Stomach (tissue), 8 donors: ENCODE measurements at regions not wholly inside any gene's neighbourhood (a gene's known extent, or its start where the extent isn't known, plus 50 kb on each side); places are given as distances from the start of the nearest gene placed in this dataset.

Source experiments
- DNase-seq, 2 donors: peaks; one replicate each; pipeline versions ENCODE4 v3.0.0 to v3.0.0-alpha.2; 2013 to 2019
- H3K27ac ChIP-seq, 5 donors: fragments of 200-600 bp in 4 of 5; sonication (generic) in 4 of 5; one replicate each; pipeline ENCODE4 v1.5.1; 2013 to 2019; ENCODE audit warnings: mild to moderate bottlenecking in 1 of 5, moderate library complexity in 1 of 5
- H3K27me3 ChIP-seq, 3 donors: fragments of 200-600 bp; sonication (generic); one replicate each; pipeline ENCODE4 v1.5.1; 2017 to 2019; ENCODE audit warnings: mixed run types in 1 of 3
- H3K36me3 ChIP-seq, 4 donors: fragments of 200-600 bp; sonication (generic); 1 replicate in 3 of 4; 2 replicates in 1 of 4; pipeline ENCODE4 v1.5.1; 2016 to 2019
- H3K4me1 ChIP-seq, 4 donors: fragments of 200-600 bp; sonication (generic); one replicate each; pipeline ENCODE4 v1.5.1; 2016 to 2019
- H3K4me3 ChIP-seq, 4 donors: fragments of 200-600 bp; sonication (generic) in 3 of 4; one replicate each; pipeline ENCODE4 v1.5.1; 2016 to 2019; ENCODE audit warnings: mild to moderate bottlenecking in 1 of 4
- H3K9me3 ChIP-seq, 4 donors: fragments of 200-600 bp; sonication (generic); one replicate each; pipeline ENCODE4 v1.5.1; 2016 to 2019
- EP300 ChIP-seq: sonication (generic); formaldehyde crosslinking; IDR thresholded peaks from one replicate; pipeline ENCODE4 v1.6.1; 2017; ENCODE audit warnings: antibody characterized with exemption
- POLR2A ChIP-seq, 4 donors: fragments of 450-650 bp; IDR thresholded peaks; one replicate each; pipeline ENCODE4 v1.6.1; 2016; ENCODE audit warnings: antibody characterized with exemption in 4 of 4, control low read depth in 2 of 4, mild to moderate bottlenecking in 1 of 4, moderate library complexity in 1 of 4
- POLR2AphosphoS5 ChIP-seq, 3 donors: sonication (generic); formaldehyde crosslinking; IDR thresholded peaks; one replicate each; pipeline ENCODE4 v1.6.1; 2016; ENCODE audit warnings: antibody characterized with exemption in 3 of 3
- WGBS, 5 donors: extraction: QIAGEN DNeasy Blood & Tissue Kit in 3 of 5; methylation state at CpG; one replicate each; pipeline versions ENCODE4 v1.1.5 to v1.1.7; 2013 to 2018; 5-methylcytosine and 5-hydroxymethylcytosine counted together
- intact Hi-C: fragments of 100-400 bp; cut with DNase I; formaldehyde crosslinking; loops from one replicate; pipeline ENCODE4 v1.15.1; 2023; ENCODE audit warnings: low total_unique reads
- TF ChIP-seq, protein P1 (sequence below), 7 experiments: fragments of 450-650 bp in 4 of 7; fragments of 200-600 bp in 3 of 7; sonication (generic) in 3 of 7; IDR thresholded peaks; one replicate each; pipeline ENCODE4 v1.5.1; 2016 to 2019; ENCODE audit warnings: antibody characterized with exemption in 7 of 7, control low read depth in 2 of 7, mild to moderate bottlenecking in 1 of 7
- donor health status: healthy with polysubstance abuse.
- donor health status: Bipolar disorder and iron deficiency.
- donor health status: healthy.

GRCh38 chr2:43171789-43172188, 54.6 kb downstream of the ZFP36L2 start:
- WGBS, 5 donors: 62 to 90% (median 73%) methylated on average over 1 of the region's 1 CpG
- no peaks in the 10 kb centered on the region for H3K36me3 ChIP-seq
- TF ChIP-seq EP300: no peak
- TF ChIP-seq POLR2A (IDR thresholded peaks at IDR 0.05): no peak
- TF ChIP-seq, protein P1, sequence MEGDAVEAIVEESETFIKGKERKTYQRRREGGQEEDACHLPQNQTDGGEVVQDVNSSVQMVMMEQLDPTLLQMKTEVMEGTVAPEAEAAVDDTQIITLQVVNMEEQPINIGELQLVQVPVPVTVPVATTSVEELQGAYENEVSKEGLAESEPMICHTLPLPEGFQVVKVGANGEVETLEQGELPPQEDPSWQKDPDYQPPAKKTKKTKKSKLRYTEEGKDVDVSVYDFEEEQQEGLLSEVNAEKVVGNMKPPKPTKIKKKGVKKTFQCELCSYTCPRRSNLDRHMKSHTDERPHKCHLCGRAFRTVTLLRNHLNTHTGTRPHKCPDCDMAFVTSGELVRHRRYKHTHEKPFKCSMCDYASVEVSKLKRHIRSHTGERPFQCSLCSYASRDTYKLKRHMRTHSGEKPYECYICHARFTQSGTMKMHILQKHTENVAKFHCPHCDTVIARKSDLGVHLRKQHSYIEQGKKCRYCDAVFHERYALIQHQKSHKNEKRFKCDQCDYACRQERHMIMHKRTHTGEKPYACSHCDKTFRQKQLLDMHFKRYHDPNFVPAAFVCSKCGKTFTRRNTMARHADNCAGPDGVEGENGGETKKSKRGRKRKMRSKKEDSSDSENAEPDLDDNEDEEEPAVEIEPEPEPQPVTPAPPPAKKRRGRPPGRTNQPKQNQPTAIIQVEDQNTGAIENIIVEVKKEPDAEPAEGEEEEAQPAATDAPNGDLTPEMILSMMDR (IDR thresholded peaks at IDR 0.05): no peak
- TF ChIP-seq POLR2AphosphoS5 (IDR thresholded peaks at IDR 0.05): no peak
- H3K4me1 ChIP-seq: peaks cover 33 to 81% (median 45%) of the 10 kb centered on the region in 4 donors
- H3K27ac ChIP-seq: peak overlapping the region in 2 of 5 donors; percentile 54 to 55
- no peak overlapping the region for H3K4me3 ChIP-seq
- intact Hi-C loops: no loop called here
- no peaks in the 10 kb centered on the region for H3K27me3 ChIP-seq
- peak; percentile 53 to 81 for DNase-seq
- peaks cover 0 to 16% (median 5%) of the 10 kb centered on the region in 4 donors for H3K9me3 ChIP-seq

GRCh38 chr2:43170405-43171105, 55.9 kb downstream of the ZFP36L2 start:
- Histone ChIP-seq H3K36me3 (no peaks in the 10 kb centered on the region), H3K4me1 (peaks cover 27 to 71% (median 37%) of the 10 kb centered on the region in 4 donors), H3K9me3 (peaks cover 0 to 15% (median 4%) of the 10 kb centered on the region in 4 donors), H3K27me3 (no peaks in the 10 kb centered on the region), H3K4me3 (no peak overlapping the region), H3K27ac (peak overlapping the region; percentile 12 to 91 (median 82))
- TF ChIP-seq, protein P1 (IDR thresholded peaks at IDR 0.05): no peak
- TF ChIP-seq POLR2A (IDR thresholded peaks at IDR 0.05) (no peak), POLR2AphosphoS5 (IDR thresholded peaks at IDR 0.05) (no peak), EP300 (no peak)
- 67 to 87% (median 76%) methylated on average over 20 to 21 of the region's 21 CpGs for whole genome bisulfite sequencing, 5 donors
- DNase-seq: no peak
- intact Hi-C loops: no loop called here

DNA sequence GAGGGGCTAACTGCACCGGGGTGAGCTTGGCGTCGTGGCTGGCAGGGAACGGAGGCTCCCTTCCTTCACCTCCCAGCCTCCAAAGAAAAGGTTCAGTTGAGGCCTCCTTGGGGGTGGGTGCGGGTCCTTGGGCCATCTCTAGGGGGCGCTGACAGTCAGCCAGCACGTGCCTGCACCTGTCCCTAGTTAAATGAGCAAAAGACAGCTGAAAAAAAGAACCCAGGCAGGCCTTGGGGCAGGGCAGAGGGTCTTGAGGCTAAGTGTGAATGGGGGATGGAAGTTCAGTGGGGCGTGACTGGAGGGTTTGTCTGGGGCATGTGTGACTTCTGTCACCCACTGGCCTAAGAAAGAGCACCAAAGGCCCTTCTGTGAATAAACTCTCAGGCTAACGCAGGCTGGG, 56.4 kb downstream of the ZFP36L2 start:
- Histone ChIP-seq H3K36me3 (no peaks in the 10 kb centered on the region), H3K4me3 (no peak overlapping the region), H3K27me3 (no peaks in the 10 kb centered on the region), H3K9me3 (peaks cover 0 to 9% (median 1%) of the 10 kb centered on the region in 4 donors), H3K4me1 (peaks cover 27 to 65% (median 37%) of the 10 kb centered on the region in 4 donors), H3K27ac (peak overlapping the region; percentile 73 to 91 (median 88))
- intact Hi-C loops: no loop called here
- TF ChIP-seq, protein P1 (IDR thresholded peaks at IDR 0.05): peak in 5 of 7 experiments; percentile 33 to 64 (median 47)
- no peak for TF ChIP-seq POLR2AphosphoS5 (IDR thresholded peaks at IDR 0.05)
- peak; percentile 65 to 73 for DNase-seq
- 46 to 71% (median 56%) methylated on average over 5 to 9 of the region's 9 CpGs for WGBS, 5 donors

- Histone ChIP-seq H3K27ac (peak overlapping the region; percentile 73 to 91 (median 88)), H3K9me3 (peaks cover 0 to 2% (median 0%) of the 10 kb centered on the region in 4 donors), H3K4me3 (peak overlapping the region in 2 of 4 donors; percentile 4 to 16), H3K36me3 (no peaks in the 10 kb centered on the region), H3K27me3 (no peaks in the 10 kb centered on the region), H3K4me1 (peaks cover 27 to 59% (median 34%) of the 10 kb centered on the region in 4 donors)
- DNase-seq: peak; percentile 80 to 88
- WGBS, 5 donors: 21 to 69% (median 25%) methylated on average over 14 to 24 of the region's 24 CpGs
- intact Hi-C loops: no loop called here
- TF ChIP-seq POLR2AphosphoS5 (IDR thresholded peaks at IDR 0.05) (peak in 1 of 3 donors; percentile 41), POLR2A (IDR thresholded peaks at IDR 0.05) (no peak)
Measured at GRCh38 chr2:43169099-43169945, 57.1 kb downstream of the ZFP36L2 start.
